ENCODE measurements at regions not wholly inside any gene's neighbourhood (a gene's known extent, or its start where the extent isn't known, plus 50 kb on each side); places are given as distances from the start of the nearest gene placed in this dataset.
"Not testable (repeated sequence)": the region's sequence is repeated elsewhere in the genome, so short reads cannot be mapped to it uniquely, and the experiment has no call there.

DNA sequence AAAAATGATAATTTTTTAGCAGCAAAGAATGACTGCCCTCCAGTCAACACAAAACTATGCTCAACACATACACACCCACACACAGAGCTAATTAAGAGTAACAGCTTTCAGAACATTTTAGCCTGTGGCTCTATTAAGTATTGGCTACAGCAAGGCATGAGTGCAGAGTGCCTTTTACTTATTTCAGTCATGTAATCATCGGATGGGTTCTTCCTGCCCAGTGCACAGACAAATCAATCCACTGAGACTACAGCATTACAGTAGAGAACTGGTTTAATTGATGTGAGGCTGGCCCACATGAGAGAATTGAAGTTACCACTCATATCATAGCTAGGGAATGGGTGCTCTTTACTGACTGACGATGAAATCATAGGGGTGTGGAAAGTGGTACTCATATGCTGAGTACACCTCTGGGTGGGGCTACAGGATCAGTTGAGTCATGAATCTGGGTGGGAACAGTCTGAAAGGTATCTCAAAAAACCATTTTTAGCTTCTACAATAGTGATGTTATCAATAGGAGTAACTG is 241.0 kb downstream of the FSIP2 start:
- no peak for DNase-seq (ENCODE audit: low read depth, low spot score)
- no peak overlapping the region for H3K4me3 ChIP-seq (ENCODE audit: low read length)

DNA sequence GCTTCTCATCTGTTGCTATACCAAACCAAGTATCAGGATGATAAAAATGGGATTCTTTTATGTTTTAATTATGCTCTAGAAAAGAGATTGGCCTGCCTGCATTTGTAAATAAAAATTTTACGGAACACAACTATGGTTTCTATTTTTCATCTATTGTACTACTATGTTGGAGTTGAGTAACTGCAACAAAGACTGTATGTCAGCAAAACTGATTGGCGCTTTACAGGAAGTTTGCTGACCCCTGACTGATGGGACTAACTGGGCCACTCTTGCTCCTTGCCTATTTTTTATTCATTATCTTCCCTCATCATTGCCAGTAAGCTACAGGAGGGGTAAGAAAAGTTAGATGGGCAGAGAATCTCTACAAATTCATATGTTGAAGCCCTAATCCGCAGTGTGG is 242.3 kb downstream of the FSIP2 start:
- DNase-seq (ENCODE audit: low read depth, low spot score), result no peak
- no peak overlapping the region for H3K4me3 ChIP-seq (ENCODE audit: low read length)

DNA sequence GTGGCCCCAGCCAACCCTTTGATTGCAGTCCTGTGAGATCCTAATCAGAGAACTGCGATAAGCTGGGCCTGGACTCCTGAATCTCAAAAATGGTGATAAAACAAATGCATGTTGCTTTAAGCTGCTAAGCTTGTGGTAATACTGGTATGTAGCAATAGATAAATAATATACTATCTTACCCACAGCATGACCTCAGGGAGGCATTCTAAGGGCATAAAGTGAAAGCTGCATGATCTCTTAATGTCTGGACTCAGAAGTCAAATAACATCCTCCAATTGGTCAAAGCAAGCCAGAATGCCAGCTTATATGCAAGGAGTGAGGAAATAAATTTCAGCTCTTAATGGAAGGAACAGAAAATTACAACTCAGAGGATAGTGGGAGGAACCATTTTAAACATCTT is 246.1 kb downstream of the FSIP2 start:
- DNase-seq (ENCODE audit: low read depth, low spot score), result no peak
- no peak overlapping the region for H3K4me3 ChIP-seq (ENCODE audit: low read length)

DNA sequence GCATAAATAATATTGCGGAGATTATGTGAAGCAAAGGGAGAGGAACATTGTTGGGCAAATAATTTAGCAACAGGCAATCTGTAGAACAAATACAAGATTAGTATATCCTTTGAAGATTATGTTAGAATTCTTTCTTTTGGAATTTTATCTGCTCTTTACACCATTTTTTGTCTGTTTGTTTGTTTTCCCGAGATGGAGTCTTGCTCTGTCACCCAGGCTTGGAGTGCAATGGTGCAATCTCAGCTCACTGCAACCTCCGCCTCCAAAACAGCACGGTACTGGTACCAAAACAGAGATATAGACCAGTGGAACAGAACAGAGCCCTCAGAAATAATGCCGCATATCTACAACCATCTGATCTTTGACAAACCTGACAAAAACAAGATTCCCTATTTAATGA is 250.3 kb downstream of the FSIP2 start:
- not testable (repeated sequence) for H3K4me3 ChIP-seq (ENCODE audit: low read length); DNase-seq (ENCODE audit: low read depth, low spot score)

DNA sequence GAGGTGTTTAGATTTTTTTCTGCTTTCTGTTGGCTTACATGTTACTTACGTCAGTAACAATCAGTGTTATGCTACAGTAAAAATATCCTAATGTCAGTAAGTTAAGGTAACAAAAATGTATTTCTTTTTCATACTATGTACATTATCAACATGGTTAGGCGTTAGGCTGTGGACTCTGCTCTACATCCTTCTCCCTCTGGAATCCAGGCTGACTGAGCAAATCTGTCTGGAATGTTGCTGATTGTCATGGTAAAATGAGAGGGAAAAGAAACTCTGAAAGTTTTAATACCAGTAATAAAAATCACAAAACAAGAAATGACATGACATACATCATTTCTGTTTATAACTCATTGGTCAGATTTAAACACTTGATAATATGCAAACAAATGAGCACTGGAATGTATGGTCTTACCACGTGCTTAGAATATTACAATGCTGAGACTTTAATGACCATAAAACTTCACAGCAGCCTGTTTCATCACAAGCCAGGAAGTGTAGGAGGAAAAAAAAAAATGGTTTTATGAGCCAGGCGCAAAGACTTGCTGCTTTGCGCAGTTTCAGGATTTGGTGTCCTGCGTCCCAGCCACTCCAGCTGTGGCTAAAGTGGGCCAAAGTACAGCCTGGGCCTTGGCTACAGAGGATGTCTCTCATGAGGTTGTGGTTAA is 252.4 kb downstream of the FSIP2 start:
- H3K4me3 ChIP-seq (ENCODE audit: low read length), result no peak overlapping the region
- no peak for DNase-seq (ENCODE audit: low read depth, low spot score)

DNA sequence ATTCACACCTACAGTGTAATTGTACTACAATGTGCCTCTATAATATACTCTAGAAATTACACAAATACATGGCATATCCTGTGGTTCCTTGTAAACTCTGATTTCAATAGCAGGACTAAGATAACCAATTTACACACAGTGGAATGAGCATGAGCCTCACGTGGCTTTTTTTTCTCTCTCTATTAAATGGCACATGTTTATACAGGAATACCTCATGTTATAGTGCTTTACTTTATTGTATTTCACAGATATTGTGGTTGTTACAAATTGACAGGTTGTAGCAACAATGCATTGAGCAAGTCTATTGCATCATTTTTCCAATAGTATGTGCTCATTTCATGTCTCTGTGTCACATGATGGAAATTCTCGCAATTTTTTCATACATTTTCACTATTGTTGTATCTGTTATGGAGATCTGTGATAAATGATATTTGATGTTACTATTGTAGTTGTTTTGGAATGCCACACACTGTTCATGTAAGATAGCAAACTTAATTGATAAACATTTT is 260.0 kb downstream of the FSIP2 start:
- H3K4me3 ChIP-seq (ENCODE audit: low read length), result no peak overlapping the region
- DNase-seq (ENCODE audit: low read depth, low spot score), result no peak

DNA sequence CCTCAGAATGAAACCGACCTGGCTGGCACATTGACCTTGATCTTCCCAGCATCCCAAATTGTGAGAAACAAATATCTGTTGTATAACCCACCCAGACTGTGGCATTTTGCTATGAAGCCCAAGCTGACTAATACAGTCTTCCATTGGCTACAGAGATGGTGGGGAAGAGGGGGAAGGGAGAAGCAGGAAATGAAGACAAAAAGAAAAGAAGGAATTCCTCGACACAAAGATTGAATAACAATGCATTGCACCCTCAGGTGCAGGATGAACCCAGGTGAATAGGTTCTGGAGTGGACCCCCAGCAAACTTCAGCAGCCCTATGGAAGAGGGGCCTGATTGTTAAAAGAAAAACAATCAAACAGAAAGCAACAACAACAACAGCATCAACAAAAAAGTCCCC is 270.7 kb downstream of the FSIP2 start:
- H3K4me3 ChIP-seq (ENCODE audit: low read length), result no peak overlapping the region
- DNase-seq (ENCODE audit: low read depth, low spot score), result no peak

DNA sequence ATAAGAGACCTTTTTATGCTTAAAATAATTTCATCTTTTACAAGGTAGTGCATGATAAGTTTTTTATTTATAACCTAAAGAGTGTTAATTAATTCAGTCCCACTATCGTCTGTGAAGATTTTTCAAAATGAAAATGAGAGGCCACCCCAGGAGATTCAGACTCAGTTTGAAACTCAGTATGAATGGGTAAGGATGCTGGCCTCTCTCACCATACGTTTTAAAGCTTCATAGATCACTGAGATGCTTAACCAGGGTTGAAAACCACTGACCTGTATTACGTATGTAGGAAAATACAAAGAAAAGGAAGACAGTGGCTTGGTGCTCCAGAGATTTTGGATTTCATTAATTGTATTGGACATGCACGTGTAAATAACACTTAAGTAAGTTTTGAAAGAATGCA is 278.7 kb downstream of the FSIP2 start:
- H3K4me3 ChIP-seq (ENCODE audit: low read length), result no peak overlapping the region
- DNase-seq (ENCODE audit: low read depth, low spot score), result no peak

DNA sequence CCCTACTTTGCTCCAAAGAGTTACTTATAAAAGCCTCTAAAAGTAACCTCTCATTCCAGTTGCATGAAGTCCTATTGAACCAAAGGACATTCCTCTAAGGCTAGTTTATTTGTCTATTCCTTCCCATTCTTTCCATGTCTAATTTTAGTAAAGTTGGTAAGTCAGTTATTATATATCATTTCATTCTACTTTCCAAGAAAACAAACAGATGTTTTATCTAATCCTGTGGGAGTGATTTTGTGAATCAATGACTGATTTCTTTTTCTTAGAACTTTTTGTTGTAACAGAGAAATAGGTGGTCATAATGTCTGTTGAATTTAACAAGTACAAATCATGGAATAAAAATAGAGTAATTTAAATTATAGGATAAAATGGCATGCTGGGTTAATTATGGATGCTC is 286.3 kb downstream of the FSIP2 start:
- DNase-seq (ENCODE audit: low read depth, low spot score), result no peak
- no peak overlapping the region for H3K4me3 ChIP-seq (ENCODE audit: low read length)

DNA sequence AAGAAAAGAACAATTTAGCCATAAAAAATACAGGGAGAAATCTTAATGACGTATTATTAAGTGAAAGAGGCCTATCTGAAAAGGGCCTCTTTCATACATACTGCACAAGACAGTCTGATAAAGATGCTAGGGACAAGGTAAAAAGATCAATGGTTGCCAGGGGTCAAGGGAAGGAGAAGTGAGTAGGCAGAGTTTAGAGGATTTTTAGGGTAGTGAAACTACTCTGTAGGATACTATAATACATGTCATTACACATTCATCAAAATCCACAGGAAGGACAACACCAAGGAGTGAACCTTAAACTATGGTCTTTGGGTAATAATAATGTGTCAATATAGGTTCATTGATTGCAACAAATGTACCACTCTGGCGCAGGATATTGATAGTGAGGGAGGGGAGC is 289.3 kb downstream of the FSIP2 start:
- H3K4me3 ChIP-seq (ENCODE audit: low read length), result no peak overlapping the region
- no peak for DNase-seq (ENCODE audit: low read depth, low spot score)

DNA sequence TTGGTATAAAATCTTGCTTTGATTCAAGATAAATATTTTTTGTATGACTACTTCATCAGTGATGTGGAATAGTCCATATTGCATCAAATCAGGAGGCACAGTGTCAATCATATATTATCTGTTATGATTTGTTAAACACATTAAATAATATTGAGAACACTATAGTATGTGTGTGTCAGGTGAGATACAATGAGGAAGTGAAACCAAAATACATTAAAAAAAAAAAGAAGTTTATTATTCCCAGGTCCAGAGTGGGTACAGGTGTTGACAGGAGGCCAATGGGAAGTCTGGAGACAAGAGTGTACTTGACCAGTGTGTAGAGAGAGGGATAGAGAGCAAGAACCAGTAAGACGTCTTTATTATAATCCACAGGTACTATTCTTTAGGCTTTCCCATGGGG is 292.6 kb downstream of the FSIP2 start:
- DNase-seq (ENCODE audit: low read depth, low spot score), result no peak
- H3K4me3 ChIP-seq (ENCODE audit: low read length), result no peak overlapping the region

DNA sequence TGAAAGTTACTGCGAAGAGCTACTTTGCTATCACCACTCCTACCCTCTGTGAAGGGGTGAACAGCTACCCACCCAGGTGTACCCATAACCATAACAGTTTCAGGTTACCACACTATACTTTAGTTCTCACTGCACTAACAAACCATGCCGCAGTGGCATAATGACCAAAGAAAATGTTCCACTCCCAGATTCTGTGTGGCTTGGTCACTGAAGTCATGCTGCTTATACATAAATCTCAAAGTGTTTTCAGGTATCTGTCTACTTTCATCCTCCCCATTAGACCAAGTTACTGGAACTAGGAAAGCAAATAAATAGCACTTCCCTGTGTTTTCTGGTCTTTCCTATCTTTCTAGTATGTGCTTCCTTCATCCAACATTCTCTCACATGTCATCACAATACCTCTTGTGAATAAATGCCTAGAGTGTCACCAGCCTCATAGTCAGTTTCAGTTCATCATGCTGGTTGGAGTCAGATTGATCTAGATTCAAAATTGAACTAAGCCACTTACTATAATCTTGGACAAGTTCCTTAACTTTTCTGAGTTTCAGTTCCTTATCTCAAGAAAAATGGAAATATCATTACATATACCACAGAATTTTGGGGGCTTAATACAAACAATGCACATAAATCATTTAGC is 293.6 kb downstream of the FSIP2 start:
- no peak for DNase-seq (ENCODE audit: low read depth, low spot score)
- no peak overlapping the region for H3K4me3 ChIP-seq (ENCODE audit: low read length)

DNA sequence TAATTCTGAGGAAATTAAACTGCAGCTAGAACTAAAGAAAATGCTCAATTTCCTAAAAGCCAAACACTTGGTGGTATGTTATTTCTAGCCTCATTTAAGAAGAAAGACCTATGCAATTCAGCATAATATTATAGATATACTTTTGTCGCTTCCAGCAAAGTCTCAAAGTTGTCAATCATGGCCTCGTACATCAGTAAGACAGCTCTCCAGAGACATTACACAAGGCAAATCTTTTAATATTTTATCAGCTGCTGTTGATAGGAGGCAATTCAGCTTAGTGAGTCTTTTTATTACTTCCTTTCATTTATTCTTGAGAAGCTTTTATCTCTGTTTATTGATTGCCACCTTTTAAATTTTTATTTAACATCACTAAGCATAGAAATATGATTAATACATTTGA is 294.3 kb downstream of the FSIP2 start:
- no peak for DNase-seq (ENCODE audit: low read depth, low spot score)
- H3K4me3 ChIP-seq (ENCODE audit: low read length), result no peak overlapping the region

DNA sequence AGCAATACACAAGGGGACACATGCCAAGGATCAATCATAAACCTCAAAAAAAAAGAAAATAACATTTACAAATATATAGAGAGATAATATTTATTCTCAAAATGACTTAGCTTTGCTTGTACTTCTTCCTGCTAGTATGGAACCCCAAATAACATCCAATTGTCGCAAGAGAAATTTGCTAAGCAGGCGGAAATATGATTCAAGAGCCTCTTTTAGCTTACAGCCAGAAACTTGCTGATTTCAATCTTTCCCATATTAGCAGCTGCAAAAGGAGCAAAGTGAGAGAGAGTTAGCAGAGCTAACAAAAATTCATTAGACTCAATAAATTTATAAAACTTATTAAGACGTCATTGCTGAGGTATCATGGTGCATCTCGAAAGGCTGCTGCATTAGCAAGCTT is 294.9 kb downstream of the FSIP2 start:
- no peak for DNase-seq (ENCODE audit: low read depth, low spot score)
- H3K4me3 ChIP-seq (ENCODE audit: low read length), result no peak overlapping the region

DNA sequence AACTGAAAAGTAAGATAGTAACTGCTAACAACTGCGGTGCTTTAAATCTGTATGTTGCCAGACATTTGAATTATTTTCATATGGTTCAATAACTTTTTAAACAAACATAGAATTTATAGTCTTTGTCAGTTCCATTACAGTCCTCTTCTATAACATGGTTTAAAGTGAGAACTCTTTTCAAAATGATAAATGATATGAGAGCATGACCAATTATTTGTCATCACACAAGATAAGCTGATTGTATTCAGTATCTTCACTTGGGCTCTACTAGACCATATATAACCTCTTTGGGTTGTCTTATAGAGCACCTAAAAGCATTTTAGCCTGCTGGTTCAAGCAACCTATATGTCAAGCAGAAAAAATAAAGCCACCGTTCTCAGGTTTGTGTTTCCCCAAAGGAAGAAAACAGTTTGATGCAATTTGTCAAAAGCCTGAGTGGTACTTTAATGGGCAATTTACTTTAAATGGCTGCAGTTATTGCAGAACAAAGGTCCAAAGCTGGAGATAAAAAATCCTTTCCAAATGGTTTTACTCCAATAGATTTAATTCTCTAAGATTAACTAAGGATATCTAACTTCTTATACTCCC is 298.4 kb downstream of the FSIP2 start:
- DNase-seq (ENCODE audit: low read depth, low spot score), result no peak
- no peak overlapping the region for H3K4me3 ChIP-seq (ENCODE audit: low read length)

DNA sequence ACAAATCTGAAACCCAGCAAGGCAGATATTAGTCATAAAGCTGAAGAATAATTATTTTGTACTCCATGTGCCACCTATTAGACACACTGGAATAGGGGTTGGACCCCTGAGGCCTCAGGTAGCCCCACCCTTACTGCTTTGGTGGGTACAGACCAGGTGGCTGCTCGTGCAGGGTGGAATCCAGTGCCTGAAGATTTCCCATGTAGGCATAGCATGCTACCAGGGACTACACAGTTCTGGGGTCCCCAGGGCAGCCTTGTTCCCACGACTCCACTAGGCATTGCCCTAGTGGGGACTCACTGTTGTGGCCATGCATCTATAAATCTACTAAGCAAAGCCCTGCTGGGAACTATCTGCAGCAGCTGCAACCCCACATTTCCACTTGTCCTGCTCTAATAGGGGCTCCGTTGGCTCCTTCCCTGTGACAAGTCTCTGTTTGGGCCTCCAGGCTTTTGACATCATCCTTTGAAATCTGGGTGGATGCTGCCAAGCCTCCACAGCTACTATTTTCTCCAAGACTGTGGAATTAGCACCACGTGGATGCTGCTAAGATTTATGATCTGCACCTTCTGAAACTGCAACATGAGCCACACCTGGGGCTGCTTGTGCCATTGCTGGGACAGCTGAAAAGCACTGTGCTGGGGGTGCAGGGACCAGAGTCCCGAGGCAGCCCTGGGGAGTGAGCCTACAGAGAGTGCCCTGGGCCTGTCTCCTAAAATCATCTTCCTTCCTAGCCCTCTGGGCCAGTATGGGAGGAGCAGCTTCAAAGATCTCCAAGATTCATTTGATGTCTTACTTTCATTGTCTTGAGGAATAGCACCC is 303.8 kb downstream of the FSIP2 start:
- no peak overlapping the region for H3K4me3 ChIP-seq (ENCODE audit: low read length)
- no peak for DNase-seq (ENCODE audit: low read depth, low spot score)

DNA sequence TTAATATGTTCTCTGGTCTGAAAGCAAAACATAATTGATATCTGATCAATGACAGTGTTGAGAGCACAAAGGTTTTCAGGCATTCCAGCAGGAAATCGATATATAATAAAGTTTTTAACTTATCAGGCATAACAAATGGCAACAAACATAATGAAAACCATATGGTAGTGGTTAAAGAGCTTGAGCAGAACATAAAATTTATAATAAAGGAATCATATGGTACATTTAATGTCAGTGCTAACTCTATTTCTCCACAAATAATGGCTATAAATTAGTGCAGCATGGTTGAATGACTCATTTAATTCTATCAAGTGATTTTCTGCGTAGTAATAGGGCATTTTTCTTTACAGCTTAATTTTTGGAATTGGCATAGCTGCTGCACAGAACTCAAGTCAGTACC is 306.2 kb downstream of the FSIP2 start:
- no peak overlapping the region for H3K4me3 ChIP-seq (ENCODE audit: low read length)
- no peak for DNase-seq (ENCODE audit: low read depth, low spot score)

DNA sequence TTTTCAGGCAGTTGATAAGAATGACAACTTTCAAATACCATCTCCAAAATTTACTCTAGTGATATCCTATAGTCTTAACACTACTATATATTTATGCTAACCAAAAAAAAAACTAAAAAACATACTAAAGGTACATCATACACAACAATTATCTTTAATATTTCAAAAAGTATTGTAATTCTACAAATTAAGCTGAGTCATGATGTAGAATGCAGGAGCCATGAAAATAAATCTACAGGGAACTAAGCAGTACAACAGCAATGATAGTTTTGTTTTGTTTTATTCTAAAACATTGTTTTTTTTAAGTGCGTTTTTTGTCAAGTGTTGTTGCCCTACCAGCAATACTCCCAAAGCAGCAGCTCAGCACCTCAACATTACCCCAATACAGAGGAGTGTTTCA is 314.3 kb downstream of the FSIP2 start:
- no peak for DNase-seq (ENCODE audit: low read depth, low spot score)
- no peak overlapping the region for H3K4me3 ChIP-seq (ENCODE audit: low read length)

DNA sequence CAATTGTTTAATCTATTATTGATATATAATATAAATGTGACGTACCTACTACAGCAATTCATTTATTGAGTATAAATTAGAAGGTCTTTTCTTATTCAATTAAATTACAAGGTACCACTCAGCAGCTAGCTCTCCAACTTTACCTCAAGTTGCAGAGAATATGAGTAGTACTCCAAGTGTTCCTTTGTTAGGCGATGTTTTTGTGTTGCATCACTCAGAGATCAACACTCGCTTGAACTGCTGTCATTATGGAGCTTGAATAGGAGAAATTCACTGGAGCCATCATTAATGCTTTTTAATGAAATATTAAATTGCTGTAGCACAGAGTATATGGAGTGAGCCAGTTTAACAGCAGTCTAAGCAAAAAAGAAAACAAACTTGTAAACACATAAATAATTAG is 320.0 kb downstream of the FSIP2 start:
- DNase-seq (ENCODE audit: low read depth, low spot score), result no peak
- H3K4me3 ChIP-seq (ENCODE audit: low read length), result no peak overlapping the region

DNA sequence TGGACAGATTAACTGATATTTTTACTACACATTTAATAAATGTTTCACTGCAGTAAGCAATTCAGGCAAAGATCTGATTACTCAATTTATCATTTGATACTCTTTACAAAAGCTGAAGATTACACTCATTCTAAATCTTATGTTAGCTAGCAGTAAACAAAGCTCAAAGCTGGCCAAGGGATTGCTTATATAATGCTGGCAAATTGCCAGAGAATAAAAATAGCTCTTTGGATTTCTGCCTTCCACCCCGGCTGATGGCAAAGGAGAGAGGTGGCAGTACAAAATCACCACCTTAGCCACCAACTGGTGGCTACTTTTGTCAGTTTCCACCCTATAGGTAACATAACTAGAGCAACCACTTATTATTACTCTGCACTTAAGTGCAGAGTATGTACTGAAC is 320.5 kb downstream of the FSIP2 start:
- DNase-seq (ENCODE audit: low read depth, low spot score), result no peak
- H3K4me3 ChIP-seq (ENCODE audit: low read length), result no peak overlapping the region

Measured in Jurkat, Clone E6-1 (cell line).